ENCODE measurements at regions not wholly inside any gene's neighbourhood (a gene's known extent, or its start where the extent isn't known, plus 50 kb on each side); places are given as distances from the start of the nearest gene placed in this dataset.

- Mint-ChIP-seq H3K27ac (no peak overlapping the region), H3K4me3 (no peak overlapping the region)
Measured at GRCh38 chr5:104119529-104119928, 556.9 kb upstream of the NUDT12 start.

DNA sequence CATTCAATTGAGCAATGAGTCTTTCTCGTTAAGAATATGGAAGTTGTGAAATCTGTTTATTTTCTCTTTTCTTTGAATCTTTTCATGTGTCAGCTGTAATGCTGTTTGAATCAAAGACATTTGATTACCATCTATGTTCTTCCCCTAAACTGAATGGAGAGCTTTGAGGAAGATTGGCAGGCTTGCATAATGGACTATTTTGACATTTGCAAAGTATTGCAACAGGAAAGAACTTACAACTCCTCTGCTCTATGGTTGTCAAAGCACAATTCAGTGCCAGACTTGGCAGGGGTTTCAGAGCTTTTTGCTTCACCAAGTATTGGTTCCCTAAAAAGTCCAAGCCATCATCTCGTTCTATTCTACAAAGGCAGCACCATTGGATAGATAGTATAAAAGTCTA is 549.0 kb upstream of the NUDT12 start:
- H3K4me1 Mint-ChIP-seq, result no peaks in the 10 kb centered on the region
- no peak overlapping the region for H3K27ac Mint-ChIP-seq
- no peaks in the 10 kb centered on the region for H3K36me3 Mint-ChIP-seq (ENCODE audit: low read depth)
- no peak for TF ChIP-seq CTCF (IDR thresholded peaks at IDR 0.05)
- ChIA-PET POLR2A (no interaction called here), CTCF (no interaction called here)
- H3K9me3 Mint-ChIP-seq, result peaks cover 5% of the 10 kb centered on the region
- intact Hi-C loops (cut with micrococcal nuclease), result no loop called here
- H3K27me3 Mint-ChIP-seq, result no peaks in the 10 kb centered on the region
- no peak overlapping the region for H3K4me3 Mint-ChIP-seq
- ATAC-seq (ENCODE audit: low read depth) (no peak), DNase-seq (no peak)

More at GRCh38 chr5:104119529-104119928, 556.9 kb upstream of the NUDT12 start:
- intact Hi-C loops (cut with micrococcal nuclease), result no loop called here
- CTCF ChIA-PET, result no interaction called here
- Mint-ChIP-seq H3K36me3 (ENCODE audit: low read depth) (no peaks in the 10 kb centered on the region), H3K4me1 (no peaks in the 10 kb centered on the region), H3K9me3 (peaks cover 8% of the 10 kb centered on the region), H3K27me3 (no peaks in the 10 kb centered on the region)
- DNase-seq (no peak), ATAC-seq (ENCODE audit: low read depth) (no peak)
- no peak for TF ChIP-seq CTCF (IDR thresholded peaks at IDR 0.05)
- POLR2A ChIA-PET, result no interaction called here

DNA sequence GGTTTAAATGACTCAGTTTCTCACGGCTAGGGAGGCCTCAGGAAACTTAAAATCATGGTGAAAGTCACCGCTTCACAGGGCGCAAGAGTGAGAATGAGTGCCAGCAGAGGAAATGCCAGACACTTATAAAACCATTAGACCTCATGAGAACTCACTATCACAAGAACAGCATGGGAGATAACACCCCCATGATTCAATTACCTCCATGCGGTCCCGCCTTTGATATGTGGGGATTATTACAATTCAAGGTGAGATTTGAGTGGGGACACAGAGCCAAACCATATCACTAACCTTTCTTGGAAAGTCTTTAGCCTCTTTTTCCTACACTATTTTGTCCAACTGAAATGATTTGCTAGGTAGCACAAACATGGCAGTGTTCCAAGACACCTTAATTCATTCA is 533.9 kb upstream of the NUDT12 start:
- intact Hi-C loops (cut with micrococcal nuclease), result no loop called here
- H3K4me3 Mint-ChIP-seq, result no peak overlapping the region
- no peak for ATAC-seq (ENCODE audit: low read depth)
- no peaks in the 10 kb centered on the region for H3K4me1 Mint-ChIP-seq
- ChIA-PET CTCF (no interaction called here), POLR2A (no interaction called here)
- no peak for TF ChIP-seq CTCF (IDR thresholded peaks at IDR 0.05)
- H3K9me3 Mint-ChIP-seq, result no peaks in the 10 kb centered on the region
- no peak for DNase-seq
- no peaks in the 10 kb centered on the region for H3K36me3 Mint-ChIP-seq (ENCODE audit: low read depth)
- H3K27me3 Mint-ChIP-seq, result no peaks in the 10 kb centered on the region
- no peak overlapping the region for H3K27ac Mint-ChIP-seq

- ChIA-PET POLR2A (no interaction called here), CTCF (interaction anchor here (0.7 kb wide), 1 partner anchor 292 kb away, joined by 3 read pairs; no protein-coding TSS in a partner anchor)
- no peaks in the 10 kb centered on the region for H3K27me3 Mint-ChIP-seq
- H3K9me3 Mint-ChIP-seq, result no peaks in the 10 kb centered on the region
- no peak for TF ChIP-seq CTCF (IDR thresholded peaks at IDR 0.05)
- DNase-seq (no peak), ATAC-seq (ENCODE audit: low read depth) (no peak)
- H3K4me3 Mint-ChIP-seq, result no peak overlapping the region
- no peaks in the 10 kb centered on the region for H3K4me1 Mint-ChIP-seq
- H3K36me3 Mint-ChIP-seq (ENCODE audit: low read depth), result no peaks in the 10 kb centered on the region
- H3K27ac Mint-ChIP-seq, result no peak overlapping the region
- intact Hi-C loops (cut with micrococcal nuclease), result no loop called here
Measured at GRCh38 chr5:104095527-104095926, 532.9 kb upstream of the NUDT12 start.

DNA sequence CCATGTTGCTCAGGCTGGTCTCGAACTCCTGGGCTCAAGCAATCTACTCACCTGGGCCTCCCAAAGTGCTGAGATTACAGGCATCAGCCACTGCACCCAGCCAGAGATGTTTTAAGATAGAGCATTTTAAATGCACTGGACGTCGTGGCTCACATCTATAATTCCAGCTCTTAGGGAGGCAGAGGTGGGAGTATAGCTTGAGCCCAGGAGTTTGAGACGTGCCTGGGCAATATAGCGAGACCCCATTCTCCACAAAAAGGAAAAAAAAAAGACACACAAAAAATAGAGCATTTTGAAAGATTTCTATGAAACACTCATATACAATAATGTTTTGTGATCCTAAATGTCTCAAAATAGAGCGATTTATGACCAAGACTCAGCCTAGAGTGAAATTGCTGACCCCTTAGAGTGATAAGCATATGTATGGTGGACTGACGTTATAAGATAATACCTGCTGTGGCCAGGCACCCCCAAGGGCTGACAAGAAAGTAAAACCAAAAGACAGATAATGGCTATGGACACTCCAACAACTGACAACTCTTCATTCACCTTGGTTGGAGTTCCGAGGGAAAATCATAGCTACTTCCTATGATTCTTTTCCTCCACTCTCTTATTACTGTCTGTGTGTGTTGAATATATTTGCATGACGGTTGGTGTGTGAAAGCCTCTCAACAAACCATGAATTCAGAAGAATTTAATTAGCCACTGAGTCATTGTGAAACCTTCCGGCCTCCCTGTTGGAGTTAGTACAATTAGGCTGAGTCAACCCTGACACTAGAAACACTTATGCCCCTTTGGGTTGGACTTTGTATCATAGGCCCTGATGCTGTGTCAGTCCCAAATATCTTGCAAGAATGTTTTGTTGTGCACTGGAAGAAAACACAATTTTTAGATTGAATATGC is 526.5 kb upstream of the NUDT12 start:
- TF ChIP-seq CTCF (IDR thresholded peaks at IDR 0.05), result no peak
- CTCF ChIA-PET, result no interaction called here
- POLR2A ChIA-PET, result no interaction called here
- no peaks in the 10 kb centered on the region for H3K9me3 Mint-ChIP-seq
- no peaks in the 10 kb centered on the region for H3K36me3 Mint-ChIP-seq (ENCODE audit: low read depth)
- no peak overlapping the region for H3K4me3 Mint-ChIP-seq
- DNase-seq, result no peak
- no peaks in the 10 kb centered on the region for H3K27me3 Mint-ChIP-seq
- intact Hi-C loops (cut with micrococcal nuclease), result no loop called here
- H3K4me1 Mint-ChIP-seq, result no peaks in the 10 kb centered on the region
- no peak for ATAC-seq (ENCODE audit: low read depth)
- no peak overlapping the region for H3K27ac Mint-ChIP-seq

All from activated B cell treated with CpG ODN at 0.5 μM for 24 hours (primary cell).